Nephron progenitor cell (in vitro differentiated cells): ENCODE measurements at regions not wholly inside any gene's neighbourhood (a gene's known extent, or its start where the extent isn't known, plus 50 kb on each side); places are given as distances from the start of the nearest gene placed in this dataset.

Source experiments
- DNase-seq: peaks from one replicate; pipeline ENCODE4 v3.0.0; 2021
- H3K27ac Mint-ChIP-seq: 2 replicates; pipeline ENCODE4 v1.8.0; 2021; ENCODE audit warnings: mild to moderate bottlenecking, moderate library complexity, mixed read lengths
- H3K27me3 Mint-ChIP-seq: 2 replicates; pipeline ENCODE4 v1.8.0; 2021; ENCODE audit warnings: mild to moderate bottlenecking, low read depth, mixed read lengths; ENCODE audit not compliant: poor library complexity
- H3K36me3 Mint-ChIP-seq: 2 replicates; pipeline ENCODE4 v1.8.0; 2021; ENCODE audit warnings: low read depth, mixed read lengths
- H3K4me1 Mint-ChIP-seq: 2 replicates; pipeline ENCODE4 v1.8.0; 2021; ENCODE audit warnings: mixed read lengths
- H3K4me3 Mint-ChIP-seq: 2 replicates; pipeline ENCODE4 v1.8.0; 2021; ENCODE audit warnings: mild to moderate bottlenecking, moderate library complexity, mixed read lengths
- H3K9me3 Mint-ChIP-seq: 2 replicates; pipeline ENCODE4 v1.8.0; 2021; ENCODE audit warnings: mild to moderate bottlenecking, moderate library complexity, mixed read lengths
- TF ChIP-seq, protein P1 (sequence below): fragments of 200-600 bp; sonication (generic); IDR thresholded peaks from 2 replicates; pipeline ENCODE4 v1.5.0; 2021; ENCODE audit warnings: antibody characterized with exemption

DNA sequence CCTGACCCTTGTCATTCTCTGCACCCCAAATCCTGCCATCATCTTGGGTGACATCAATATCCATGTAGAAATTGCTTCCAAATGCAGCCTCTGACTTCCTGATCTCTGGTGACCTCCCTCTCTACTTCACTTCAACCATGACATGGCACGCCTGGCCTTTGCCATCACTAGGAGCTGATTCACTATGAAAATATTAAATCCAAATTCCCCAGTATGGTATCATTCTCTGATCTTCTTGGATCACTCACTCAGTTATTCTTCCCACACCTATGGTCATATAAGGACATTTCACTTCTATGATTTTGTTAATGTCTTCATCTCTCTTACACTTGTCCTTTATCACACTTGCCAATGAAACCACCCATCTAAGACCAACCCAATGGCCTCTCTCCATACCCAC, 73.7 kb upstream of the ODAD2 start:
- Mint-ChIP-seq H3K36me3 (peaks cover 7% of the 10 kb centered on the region), H3K4me1 (no peaks in the 10 kb centered on the region), H3K9me3 (peaks cover 12% of the 10 kb centered on the region), H3K27me3 (no peaks in the 10 kb centered on the region), H3K4me3 (no peak overlapping the region), H3K27ac (no peak overlapping the region)
- no peak for DNase-seq
- TF ChIP-seq, protein P1, sequence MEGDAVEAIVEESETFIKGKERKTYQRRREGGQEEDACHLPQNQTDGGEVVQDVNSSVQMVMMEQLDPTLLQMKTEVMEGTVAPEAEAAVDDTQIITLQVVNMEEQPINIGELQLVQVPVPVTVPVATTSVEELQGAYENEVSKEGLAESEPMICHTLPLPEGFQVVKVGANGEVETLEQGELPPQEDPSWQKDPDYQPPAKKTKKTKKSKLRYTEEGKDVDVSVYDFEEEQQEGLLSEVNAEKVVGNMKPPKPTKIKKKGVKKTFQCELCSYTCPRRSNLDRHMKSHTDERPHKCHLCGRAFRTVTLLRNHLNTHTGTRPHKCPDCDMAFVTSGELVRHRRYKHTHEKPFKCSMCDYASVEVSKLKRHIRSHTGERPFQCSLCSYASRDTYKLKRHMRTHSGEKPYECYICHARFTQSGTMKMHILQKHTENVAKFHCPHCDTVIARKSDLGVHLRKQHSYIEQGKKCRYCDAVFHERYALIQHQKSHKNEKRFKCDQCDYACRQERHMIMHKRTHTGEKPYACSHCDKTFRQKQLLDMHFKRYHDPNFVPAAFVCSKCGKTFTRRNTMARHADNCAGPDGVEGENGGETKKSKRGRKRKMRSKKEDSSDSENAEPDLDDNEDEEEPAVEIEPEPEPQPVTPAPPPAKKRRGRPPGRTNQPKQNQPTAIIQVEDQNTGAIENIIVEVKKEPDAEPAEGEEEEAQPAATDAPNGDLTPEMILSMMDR, result no peak

DNA sequence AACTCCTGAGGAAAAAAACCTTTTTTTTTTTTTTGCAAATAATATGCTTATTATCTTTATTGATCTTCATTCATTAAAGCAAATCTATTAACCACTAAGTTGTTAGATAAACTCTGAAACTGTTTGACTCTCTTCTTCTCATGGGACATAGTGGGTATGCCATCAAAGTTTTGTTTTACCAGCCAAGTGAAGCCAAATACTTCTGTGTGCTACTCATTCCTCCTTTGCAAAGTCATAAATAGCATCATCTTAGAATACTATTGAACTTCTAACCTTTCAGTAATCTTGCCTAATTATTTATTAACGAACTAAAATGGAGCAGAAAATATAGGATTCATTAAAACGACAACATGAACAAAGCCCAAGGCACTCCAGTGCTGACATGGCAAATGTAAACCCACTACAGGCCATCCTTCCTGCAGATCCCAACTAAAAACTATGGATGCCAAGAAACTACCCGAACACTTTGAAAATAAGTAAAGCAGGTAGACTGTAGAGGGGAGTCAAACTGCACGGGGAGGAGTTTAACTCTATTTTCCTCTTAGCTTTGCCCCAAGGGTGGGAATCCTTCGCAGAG, 61.2 kb upstream of the ODAD2 start:
- TF ChIP-seq, protein P1, result no peak
- Mint-ChIP-seq H3K27me3 (peaks cover 8% of the 10 kb centered on the region), H3K4me1 (no peaks in the 10 kb centered on the region), H3K36me3 (peaks cover 18% of the 10 kb centered on the region), H3K9me3 (no peaks in the 10 kb centered on the region), H3K4me3 (no peak overlapping the region), H3K27ac (no peak overlapping the region)
- DNase-seq, result no peak

DNA sequence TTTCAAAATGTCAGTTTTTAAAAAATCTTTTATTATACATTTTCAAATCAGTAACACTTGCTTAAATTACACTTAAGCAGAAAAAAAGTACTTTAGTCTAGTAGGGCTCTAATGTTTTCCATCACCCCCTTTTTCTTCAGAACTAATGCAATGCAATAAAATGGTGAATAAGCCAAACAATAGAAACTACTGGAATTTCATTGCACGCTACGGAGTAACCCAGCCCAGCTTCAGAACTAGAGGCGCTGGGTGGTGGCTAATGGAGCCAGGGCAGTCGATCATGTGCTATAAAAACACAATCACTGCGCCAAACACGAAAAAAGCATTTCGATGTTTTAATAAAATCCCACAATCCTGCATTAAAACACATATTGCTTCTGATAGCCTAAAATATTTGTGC, 59.9 kb upstream of the ODAD2 start:
- peaks cover 8% of the 10 kb centered on the region for H3K27me3 Mint-ChIP-seq
- no peaks in the 10 kb centered on the region for H3K9me3 Mint-ChIP-seq
- H3K4me1 Mint-ChIP-seq, result no peaks in the 10 kb centered on the region
- no peak for DNase-seq
- H3K36me3 Mint-ChIP-seq, result peaks cover 18% of the 10 kb centered on the region
- no peak overlapping the region for H3K27ac Mint-ChIP-seq
- TF ChIP-seq, protein P1, result no peak
- H3K4me3 Mint-ChIP-seq, result no peak overlapping the region

DNA sequence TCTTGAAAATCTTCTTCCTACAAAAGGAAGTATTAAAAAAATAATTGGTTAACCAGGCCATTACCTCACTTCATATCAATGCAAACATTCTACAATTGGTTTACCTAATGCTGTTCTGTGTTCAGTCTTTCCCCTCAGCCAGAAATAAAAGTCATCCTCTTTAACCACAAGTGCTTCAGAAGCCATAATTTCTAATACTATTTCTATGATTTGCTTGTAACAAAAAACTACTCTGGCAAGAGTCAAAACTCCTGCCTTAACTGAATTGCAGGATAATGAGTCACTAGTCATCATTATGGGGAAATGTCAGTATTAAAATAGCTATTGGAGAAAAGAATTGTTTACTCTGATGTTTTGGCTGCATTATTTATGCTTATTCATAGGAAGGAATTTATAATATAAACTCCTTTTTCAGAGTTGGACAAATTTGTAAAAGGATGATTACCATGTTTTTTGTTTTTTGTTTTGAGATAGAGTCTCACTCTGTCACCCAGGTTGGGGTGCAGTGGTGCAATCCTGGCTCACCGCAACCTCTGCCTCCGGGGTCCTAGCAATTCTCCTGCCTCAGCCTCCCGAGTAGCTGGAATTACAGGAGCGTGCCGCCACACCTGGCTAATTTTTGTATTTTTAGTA, 55.5 kb upstream of the ODAD2 start:
- Mint-ChIP-seq H3K36me3 (peaks cover 18% of the 10 kb centered on the region), H3K27me3 (peaks cover 4% of the 10 kb centered on the region), H3K4me3 (no peak overlapping the region), H3K4me1 (no peaks in the 10 kb centered on the region), H3K9me3 (no peaks in the 10 kb centered on the region), H3K27ac (no peak overlapping the region)
- TF ChIP-seq, protein P1, result no peak
- no peak for DNase-seq

DNA sequence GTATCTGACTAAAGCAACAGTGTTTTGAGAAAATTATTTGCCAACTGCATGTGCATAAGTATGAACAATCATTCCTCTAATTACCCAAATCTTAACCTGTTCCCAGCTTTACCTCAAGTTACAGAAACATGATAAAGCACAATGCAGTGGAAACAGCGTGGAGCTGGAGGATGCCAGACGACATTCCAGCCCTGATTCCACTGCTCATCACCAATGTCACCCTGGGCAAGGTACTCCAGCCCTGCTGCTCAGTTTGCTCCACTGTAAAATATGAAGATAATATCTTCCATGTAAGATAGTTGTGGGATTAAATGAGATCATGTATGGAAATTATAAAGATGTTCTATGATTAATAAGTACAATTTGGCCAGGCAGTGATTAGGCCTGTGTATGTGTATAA, 50.4 kb upstream of the ODAD2 start:
- Mint-ChIP-seq H3K36me3 (no peaks in the 10 kb centered on the region), H3K27ac (no peak overlapping the region), H3K4me1 (no peaks in the 10 kb centered on the region), H3K9me3 (no peaks in the 10 kb centered on the region), H3K4me3 (no peak overlapping the region), H3K27me3 (no peaks in the 10 kb centered on the region)
- TF ChIP-seq, protein P1, result no peak
- DNase-seq, result no peak
